SK-N-SH (cell line): ENCODE measurements at regions not wholly inside any gene's neighbourhood (a gene's known extent, or its start where the extent isn't known, plus 50 kb on each side); places are given as distances from the start of the nearest gene placed in this dataset.

Experiments
- EP300 ChIP-seq, 2 experiments: IDR thresholded peaks; 2 replicates each; pipeline versions ENCODE4 v1.4.0 to v1.6.1; 2012; ENCODE audit warnings: borderline replicate concordance in 1 of 2, low read depth in 1 of 2, low read length in 1 of 2
- FOXM1 ChIP-seq: IDR thresholded peaks from 2 replicates; pipeline ENCODE4 v1.4.0; 2012; ENCODE audit warnings: low read depth, mild to moderate bottlenecking
- JUND ChIP-seq: IDR thresholded peaks from 2 replicates; pipeline ENCODE4 v1.4.0; 2012
- MXI1 ChIP-seq: IDR thresholded peaks from 2 replicates; pipeline ENCODE4 v1.6.1; 2012; ENCODE audit warnings: mild to moderate bottlenecking, low read depth, low read length, improper control_type of control experiment
- TAF1 ChIP-seq: IDR thresholded peaks from 2 replicates; pipeline ENCODE4 v1.6.1; 2012; ENCODE audit warnings: low read depth, mild to moderate bottlenecking, low read length, moderate library complexity, borderline replicate concordance
- YY1 ChIP-seq: IDR thresholded peaks from 2 replicates; pipeline ENCODE4 v1.4.0; 2012; ENCODE audit warnings: low read depth, mild to moderate bottlenecking
- TF ChIP-seq, protein P1 (sequence below): IDR thresholded peaks from 2 replicates; pipeline ENCODE4 v1.6.1; 2012; ENCODE audit warnings: mild to moderate bottlenecking, low read depth, low read length, moderate library complexity
- TF ChIP-seq, protein P2 (sequence below): fragments of 200-600 bp; sonication (generic); IDR thresholded peaks from 2 replicates; pipeline ENCODE4 v1.6.1; 2017; ENCODE audit warnings: antibody characterized with exemption, mild to moderate bottlenecking, moderate library complexity
- TF ChIP-seq, protein P3 (sequence below): IDR thresholded peaks from 2 replicates; pipeline ENCODE4 v1.4.0; 2012; ENCODE audit warnings: low read depth
- TF ChIP-seq, protein P4 (sequence below): fragments of 150-350 bp; IDR thresholded peaks from 2 replicates; pipeline ENCODE4 v1.6.1; 2017; ENCODE audit warnings: antibody characterized with exemption, low read length, low read depth, borderline replicate concordance

DNA sequence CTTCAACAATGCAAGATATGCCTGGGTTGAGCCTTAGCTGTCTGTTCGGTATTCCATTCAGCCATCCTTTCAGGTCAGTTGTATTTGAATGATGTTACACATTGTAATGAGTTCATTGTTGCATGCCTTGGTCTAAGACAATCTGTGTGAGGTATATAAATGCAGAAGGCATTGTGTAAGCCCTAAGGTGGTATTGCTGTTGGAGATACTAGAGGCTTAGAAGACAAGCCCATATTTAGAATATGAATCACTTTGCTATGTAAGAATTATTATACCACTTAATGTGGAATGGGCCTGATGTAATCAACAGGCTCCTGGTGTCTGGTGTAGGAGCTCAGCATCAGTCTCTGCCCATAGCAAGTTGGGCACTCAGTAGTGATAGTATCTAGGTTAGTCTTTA, 473.4 kb upstream of the GNPDA2 start:
- TF ChIP-seq, protein P1, sequence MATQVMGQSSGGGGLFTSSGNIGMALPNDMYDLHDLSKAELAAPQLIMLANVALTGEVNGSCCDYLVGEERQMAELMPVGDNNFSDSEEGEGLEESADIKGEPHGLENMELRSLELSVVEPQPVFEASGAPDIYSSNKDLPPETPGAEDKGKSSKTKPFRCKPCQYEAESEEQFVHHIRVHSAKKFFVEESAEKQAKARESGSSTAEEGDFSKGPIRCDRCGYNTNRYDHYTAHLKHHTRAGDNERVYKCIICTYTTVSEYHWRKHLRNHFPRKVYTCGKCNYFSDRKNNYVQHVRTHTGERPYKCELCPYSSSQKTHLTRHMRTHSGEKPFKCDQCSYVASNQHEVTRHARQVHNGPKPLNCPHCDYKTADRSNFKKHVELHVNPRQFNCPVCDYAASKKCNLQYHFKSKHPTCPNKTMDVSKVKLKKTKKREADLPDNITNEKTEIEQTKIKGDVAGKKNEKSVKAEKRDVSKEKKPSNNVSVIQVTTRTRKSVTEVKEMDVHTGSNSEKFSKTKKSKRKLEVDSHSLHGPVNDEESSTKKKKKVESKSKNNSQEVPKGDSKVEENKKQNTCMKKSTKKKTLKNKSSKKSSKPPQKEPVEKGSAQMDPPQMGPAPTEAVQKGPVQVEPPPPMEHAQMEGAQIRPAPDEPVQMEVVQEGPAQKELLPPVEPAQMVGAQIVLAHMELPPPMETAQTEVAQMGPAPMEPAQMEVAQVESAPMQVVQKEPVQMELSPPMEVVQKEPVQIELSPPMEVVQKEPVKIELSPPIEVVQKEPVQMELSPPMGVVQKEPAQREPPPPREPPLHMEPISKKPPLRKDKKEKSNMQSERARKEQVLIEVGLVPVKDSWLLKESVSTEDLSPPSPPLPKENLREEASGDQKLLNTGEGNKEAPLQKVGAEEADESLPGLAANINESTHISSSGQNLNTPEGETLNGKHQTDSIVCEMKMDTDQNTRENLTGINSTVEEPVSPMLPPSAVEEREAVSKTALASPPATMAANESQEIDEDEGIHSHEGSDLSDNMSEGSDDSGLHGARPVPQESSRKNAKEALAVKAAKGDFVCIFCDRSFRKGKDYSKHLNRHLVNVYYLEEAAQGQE, result no peak
- TF ChIP-seq TAF1 (no peak), FOXM1 (no peak), JUND (no peak), YY1 (no peak), MXI1 (no peak), EP300 (IDR thresholded peaks at IDR 0.05; ENCODE audit: borderline replicate concordance in 1 of 2, low read depth in 1 of 2, low read length in 1 of 2) (no peak)
- TF ChIP-seq, protein P2, sequence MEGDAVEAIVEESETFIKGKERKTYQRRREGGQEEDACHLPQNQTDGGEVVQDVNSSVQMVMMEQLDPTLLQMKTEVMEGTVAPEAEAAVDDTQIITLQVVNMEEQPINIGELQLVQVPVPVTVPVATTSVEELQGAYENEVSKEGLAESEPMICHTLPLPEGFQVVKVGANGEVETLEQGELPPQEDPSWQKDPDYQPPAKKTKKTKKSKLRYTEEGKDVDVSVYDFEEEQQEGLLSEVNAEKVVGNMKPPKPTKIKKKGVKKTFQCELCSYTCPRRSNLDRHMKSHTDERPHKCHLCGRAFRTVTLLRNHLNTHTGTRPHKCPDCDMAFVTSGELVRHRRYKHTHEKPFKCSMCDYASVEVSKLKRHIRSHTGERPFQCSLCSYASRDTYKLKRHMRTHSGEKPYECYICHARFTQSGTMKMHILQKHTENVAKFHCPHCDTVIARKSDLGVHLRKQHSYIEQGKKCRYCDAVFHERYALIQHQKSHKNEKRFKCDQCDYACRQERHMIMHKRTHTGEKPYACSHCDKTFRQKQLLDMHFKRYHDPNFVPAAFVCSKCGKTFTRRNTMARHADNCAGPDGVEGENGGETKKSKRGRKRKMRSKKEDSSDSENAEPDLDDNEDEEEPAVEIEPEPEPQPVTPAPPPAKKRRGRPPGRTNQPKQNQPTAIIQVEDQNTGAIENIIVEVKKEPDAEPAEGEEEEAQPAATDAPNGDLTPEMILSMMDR, result no peak
- TF ChIP-seq, protein P3, sequence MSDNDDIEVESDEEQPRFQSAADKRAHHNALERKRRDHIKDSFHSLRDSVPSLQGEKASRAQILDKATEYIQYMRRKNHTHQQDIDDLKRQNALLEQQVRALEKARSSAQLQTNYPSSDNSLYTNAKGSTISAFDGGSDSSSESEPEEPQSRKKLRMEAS, result no peak
- TF ChIP-seq, protein P4, sequence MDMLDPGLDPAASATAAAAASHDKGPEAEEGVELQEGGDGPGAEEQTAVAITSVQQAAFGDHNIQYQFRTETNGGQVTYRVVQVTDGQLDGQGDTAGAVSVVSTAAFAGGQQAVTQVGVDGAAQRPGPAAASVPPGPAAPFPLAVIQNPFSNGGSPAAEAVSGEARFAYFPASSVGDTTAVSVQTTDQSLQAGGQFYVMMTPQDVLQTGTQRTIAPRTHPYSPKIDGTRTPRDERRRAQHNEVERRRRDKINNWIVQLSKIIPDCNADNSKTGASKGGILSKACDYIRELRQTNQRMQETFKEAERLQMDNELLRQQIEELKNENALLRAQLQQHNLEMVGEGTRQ, result no peak
